Activated B cell treated with CpG ODN at 0.5 μM for 24 hours (primary cell): ENCODE measurements at regions not wholly inside any gene's neighbourhood (a gene's known extent, or its start where the extent isn't known, plus 50 kb on each side); places are given as distances from the start of the nearest gene placed in this dataset.

ENCODE experiments used
- ATAC-seq: fragments of 200-7000 bp; cut with Tn5 transposase; one replicate; pipeline ENCODE4 v1.10.0; 2021; ENCODE audit warnings: low read depth, mild to moderate bottlenecking, moderate library complexity
- CTCF ChIA-PET: fragments of 350-600 bp; sonication (Branson Sonifier 250); formaldehyde crosslinking; loops from one replicate; lab custom pipeline; 2021; ENCODE audit warnings: antibody characterized with exemption; lab: Charles Lee
- POLR2A ChIA-PET: fragments of 350-600 bp; sonication (Branson Sonifier 250); formaldehyde crosslinking; loops from one replicate; lab custom pipeline; 2021; ENCODE audit warnings: antibody characterized with exemption; lab: Charles Lee
- DNase-seq: peaks from one replicate; pipeline ENCODE4 v3.0.0; 2022
- H3K27ac Mint-ChIP-seq: one replicate; pipeline ENCODE4 v1.8.0; 2020; ENCODE audit warnings: mixed read lengths
- H3K27me3 Mint-ChIP-seq: one replicate; pipeline ENCODE4 v1.8.0; 2021; ENCODE audit warnings: mixed read lengths
- H3K36me3 Mint-ChIP-seq: one replicate; pipeline ENCODE4 v1.8.0; 2021; ENCODE audit warnings: low read depth, mixed read lengths
- H3K4me1 Mint-ChIP-seq: one replicate; pipeline ENCODE4 v1.8.0; 2021; ENCODE audit warnings: mixed read lengths
- H3K4me3 Mint-ChIP-seq: one replicate; pipeline ENCODE4 v1.8.0; 2020; ENCODE audit warnings: mild to moderate bottlenecking, mixed read lengths
- H3K9me3 Mint-ChIP-seq: one replicate; pipeline ENCODE4 v1.8.0; 2020; ENCODE audit warnings: mixed read lengths
- CTCF ChIP-seq: fragments of 200-600 bp; IDR thresholded peaks from one replicate; pipeline ENCODE4 v1.8.0; 2022; ENCODE audit warnings: antibody characterized with exemption, mild to moderate bottlenecking
- intact Hi-C: fragments of 100-400 bp; cut with micrococcal nuclease; formaldehyde crosslinking; loops from one replicate; pipeline ENCODE4 v1.15.1; 2024

- ChIA-PET CTCF (no interaction called here), POLR2A (no interaction called here)
- TF ChIP-seq CTCF: no peak
- intact Hi-C loops: no loop called here
- Mint-ChIP-seq H3K27me3 (no peaks in the 10 kb centered on the region), H3K27ac (no peak overlapping the region), H3K9me3 (no peaks in the 10 kb centered on the region), H3K4me3 (no peak overlapping the region), H3K4me1 (no peaks in the 10 kb centered on the region), H3K36me3 (no peaks in the 10 kb centered on the region)
- ATAC-seq (no peak), DNase-seq (no peak)
Measured at GRCh38 chr18:22489704-22490103, 72.0 kb upstream of the CTAGE1 start.

DNA sequence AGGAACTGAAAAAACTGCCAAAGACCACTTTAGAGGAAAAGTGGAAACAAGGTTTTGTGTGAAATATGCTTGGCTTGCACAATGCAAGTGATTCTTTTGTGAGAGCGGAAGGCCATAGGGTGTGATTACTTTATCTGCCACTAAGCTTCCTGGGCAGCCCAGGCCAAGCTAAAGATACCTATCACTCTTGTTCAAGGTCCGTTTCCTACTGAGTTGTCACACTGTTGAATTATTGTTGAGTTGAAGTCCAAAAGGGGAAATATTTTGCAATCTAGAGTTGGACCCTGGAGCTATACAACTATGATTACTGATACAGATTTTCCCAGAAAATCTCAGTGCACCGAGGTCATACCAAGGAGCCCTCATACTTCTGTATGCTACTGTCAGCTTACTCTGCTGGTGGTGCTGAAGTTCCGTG, 72.7 kb upstream of the CTAGE1 start:
- Mint-ChIP-seq H3K27ac (no peak overlapping the region), H3K9me3 (no peaks in the 10 kb centered on the region), H3K36me3 (no peaks in the 10 kb centered on the region), H3K27me3 (no peaks in the 10 kb centered on the region), H3K4me3 (no peak overlapping the region), H3K4me1 (no peaks in the 10 kb centered on the region)
- no peak for ATAC-seq
- intact Hi-C loops: no loop called here
- CTCF ChIA-PET: no interaction called here
- POLR2A ChIA-PET: no interaction called here
- no peak for DNase-seq
- no peak for TF ChIP-seq CTCF

DNA sequence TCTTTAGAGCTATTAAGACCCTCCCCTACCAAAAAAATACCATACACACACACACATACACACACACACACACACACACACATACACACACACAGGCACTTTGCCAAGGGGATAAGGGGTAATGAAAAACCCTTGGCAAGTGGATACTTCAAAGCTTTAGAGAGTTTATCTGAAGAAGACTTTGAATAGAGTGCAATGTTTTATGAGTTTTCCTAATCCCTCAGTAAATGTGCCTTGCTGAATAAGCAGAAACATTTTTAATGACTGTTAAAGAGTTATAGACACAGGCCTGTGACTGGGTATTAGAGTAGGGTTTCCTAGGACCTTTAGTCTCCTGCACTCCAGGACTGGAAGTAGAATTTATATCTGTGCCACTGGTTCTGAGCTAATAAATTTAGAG, 75.5 kb upstream of the CTAGE1 start:
- intact Hi-C loops: no loop called here
- POLR2A ChIA-PET: no interaction called here
- no peak for TF ChIP-seq CTCF
- no peaks in the 10 kb centered on the region for H3K4me1 Mint-ChIP-seq
- peaks cover 4% of the 10 kb centered on the region for H3K9me3 Mint-ChIP-seq
- no peaks in the 10 kb centered on the region for H3K27me3 Mint-ChIP-seq
- no peak overlapping the region for H3K27ac Mint-ChIP-seq
- no peak overlapping the region for H3K4me3 Mint-ChIP-seq
- CTCF ChIA-PET: no interaction called here
- H3K36me3 Mint-ChIP-seq: no peaks in the 10 kb centered on the region
- no peak for ATAC-seq
- no peak for DNase-seq

- intact Hi-C loops: no loop called here
- no peaks in the 10 kb centered on the region for H3K27me3 Mint-ChIP-seq
Measured at GRCh38 chr18:22493940-22494339, 76.2 kb upstream of the CTAGE1 start.

GRCh38 chr18:22494771-22495170, 77.1 kb upstream of the CTAGE1 start:
- peaks cover 7% of the 10 kb centered on the region for H3K9me3 Mint-ChIP-seq
- POLR2A ChIA-PET: no interaction called here
- intact Hi-C loops: no loop called here
- no peaks in the 10 kb centered on the region for H3K36me3 Mint-ChIP-seq
- no peak overlapping the region for H3K4me3 Mint-ChIP-seq
- DNase-seq (no peak), ATAC-seq (no peak)
- H3K27me3 Mint-ChIP-seq: no peaks in the 10 kb centered on the region
- CTCF ChIA-PET: no interaction called here
- no peak overlapping the region for H3K27ac Mint-ChIP-seq
- no peak for TF ChIP-seq CTCF
- no peaks in the 10 kb centered on the region for H3K4me1 Mint-ChIP-seq

More at GRCh38 chr18:22493940-22494339, 76.2 kb upstream of the CTAGE1 start:
- H3K4me3 Mint-ChIP-seq: no peak overlapping the region
- ATAC-seq (no peak), DNase-seq (no peak)
- H3K9me3 Mint-ChIP-seq: peaks cover 5% of the 10 kb centered on the region
- ChIA-PET POLR2A (no interaction called here), CTCF (no interaction called here)
- TF ChIP-seq CTCF: no peak
- H3K4me1 Mint-ChIP-seq: no peaks in the 10 kb centered on the region
- H3K36me3 Mint-ChIP-seq: no peaks in the 10 kb centered on the region
- H3K27ac Mint-ChIP-seq: no peak overlapping the region
